ENCODE measurements at regions not wholly inside any gene's neighbourhood (a gene's known extent, or its start where the extent isn't known, plus 50 kb on each side); places are given as distances from the start of the nearest gene placed in this dataset.

DNA sequence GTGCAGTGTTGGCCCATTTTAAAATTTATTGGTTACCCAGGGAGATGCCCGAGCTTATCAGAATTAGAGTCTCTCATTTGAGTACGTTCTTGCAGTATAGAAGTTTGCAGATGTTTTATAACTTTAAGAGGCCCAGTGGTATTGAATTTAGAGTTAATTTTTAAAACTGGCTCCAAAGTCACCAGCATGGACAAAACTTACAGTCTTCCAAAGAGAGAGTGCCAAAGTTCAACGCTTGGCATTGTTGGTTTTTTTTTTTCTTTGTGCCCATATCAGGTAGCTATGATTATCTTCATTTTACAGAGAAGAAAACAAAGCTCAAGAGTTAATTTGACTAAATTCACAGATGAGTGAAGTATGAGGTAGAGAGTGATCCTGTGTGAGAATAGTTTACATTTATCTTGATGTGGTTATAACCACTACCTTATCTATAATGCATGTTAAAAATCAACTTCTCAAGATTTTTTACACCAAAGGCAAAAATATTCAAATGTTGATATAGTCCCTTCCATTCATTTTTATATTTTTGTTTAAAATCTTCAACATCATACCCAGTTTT, 273.7 kb upstream of the DMRT1 start:
- no peaks in the 10 kb centered on the region for H3K4me1 ChIP-seq (ENCODE audit: control insufficient read depth in 1 of 2, insufficient read depth in 1 of 2, low read depth in 1 of 2, low read length in 1 of 2)
- H3K9me3 ChIP-seq = no peaks in the 10 kb centered on the region
- H3K27ac ChIP-seq = no peak overlapping the region
- H3K4me3 ChIP-seq (ENCODE audit: low read depth in 1 of 2, low read length in 1 of 2) = no peak overlapping the region
- H3K27me3 ChIP-seq = no peaks in the 10 kb centered on the region
- TF ChIP-seq, protein P1, sequence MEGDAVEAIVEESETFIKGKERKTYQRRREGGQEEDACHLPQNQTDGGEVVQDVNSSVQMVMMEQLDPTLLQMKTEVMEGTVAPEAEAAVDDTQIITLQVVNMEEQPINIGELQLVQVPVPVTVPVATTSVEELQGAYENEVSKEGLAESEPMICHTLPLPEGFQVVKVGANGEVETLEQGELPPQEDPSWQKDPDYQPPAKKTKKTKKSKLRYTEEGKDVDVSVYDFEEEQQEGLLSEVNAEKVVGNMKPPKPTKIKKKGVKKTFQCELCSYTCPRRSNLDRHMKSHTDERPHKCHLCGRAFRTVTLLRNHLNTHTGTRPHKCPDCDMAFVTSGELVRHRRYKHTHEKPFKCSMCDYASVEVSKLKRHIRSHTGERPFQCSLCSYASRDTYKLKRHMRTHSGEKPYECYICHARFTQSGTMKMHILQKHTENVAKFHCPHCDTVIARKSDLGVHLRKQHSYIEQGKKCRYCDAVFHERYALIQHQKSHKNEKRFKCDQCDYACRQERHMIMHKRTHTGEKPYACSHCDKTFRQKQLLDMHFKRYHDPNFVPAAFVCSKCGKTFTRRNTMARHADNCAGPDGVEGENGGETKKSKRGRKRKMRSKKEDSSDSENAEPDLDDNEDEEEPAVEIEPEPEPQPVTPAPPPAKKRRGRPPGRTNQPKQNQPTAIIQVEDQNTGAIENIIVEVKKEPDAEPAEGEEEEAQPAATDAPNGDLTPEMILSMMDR (IDR thresholded peaks at IDR 0.05) = no peak
- no peaks in the 10 kb centered on the region for H3K36me3 ChIP-seq

DNA sequence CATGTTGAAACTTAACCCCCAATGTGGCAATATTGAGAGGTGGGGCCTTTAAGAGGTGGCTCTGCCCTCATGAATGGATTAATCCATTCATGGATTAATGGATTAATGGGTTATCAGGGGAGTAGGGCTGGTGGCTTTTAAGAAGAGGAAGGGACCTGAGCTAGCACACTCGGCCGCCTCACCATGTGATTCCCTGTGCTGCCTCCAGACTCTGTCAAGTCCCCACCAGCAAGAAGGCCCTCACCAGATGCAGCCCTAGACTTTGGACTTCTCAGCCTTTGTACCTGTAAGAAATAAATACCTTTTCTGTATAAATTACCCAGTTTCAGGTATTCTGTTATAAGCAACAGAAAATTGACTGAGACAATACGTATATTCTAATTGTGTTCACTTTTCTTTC, 272.2 kb upstream of the DMRT1 start:
- no peaks in the 10 kb centered on the region for H3K36me3 ChIP-seq
- H3K4me3 ChIP-seq (ENCODE audit: low read depth in 1 of 2, low read length in 1 of 2) = no peak overlapping the region
- TF ChIP-seq, protein P1 (IDR thresholded peaks at IDR 0.05) = no peak
- no peaks in the 10 kb centered on the region for H3K27me3 ChIP-seq
- no peaks in the 10 kb centered on the region for H3K4me1 ChIP-seq (ENCODE audit: control insufficient read depth in 1 of 2, insufficient read depth in 1 of 2, low read depth in 1 of 2, low read length in 1 of 2)
- no peaks in the 10 kb centered on the region for H3K9me3 ChIP-seq
- no peak overlapping the region for H3K27ac ChIP-seq

DNA sequence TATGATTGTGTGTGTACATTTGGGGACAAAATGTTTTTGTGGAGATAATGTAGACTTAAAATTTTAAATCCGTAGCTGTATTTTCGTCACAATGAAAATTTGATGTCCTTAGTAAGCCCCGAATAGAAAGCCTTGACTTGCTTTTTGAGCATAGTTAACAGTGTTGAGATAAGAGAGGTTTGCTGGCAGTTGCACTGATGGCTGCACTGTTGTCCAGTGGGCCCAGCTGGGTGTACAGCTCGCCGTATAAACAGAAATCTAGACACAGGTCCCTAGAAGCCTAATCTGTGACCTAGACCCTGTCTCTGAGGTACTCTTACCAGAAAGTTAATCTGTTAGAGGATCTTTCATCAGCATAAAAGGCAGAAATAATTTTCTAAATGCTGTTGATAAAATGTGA, 271.3 kb upstream of the DMRT1 start:
- TF ChIP-seq, protein P1 (IDR thresholded peaks at IDR 0.05) = no peak
- no peaks in the 10 kb centered on the region for H3K27me3 ChIP-seq
- H3K36me3 ChIP-seq = no peaks in the 10 kb centered on the region
- H3K4me3 ChIP-seq (ENCODE audit: low read depth in 1 of 2, low read length in 1 of 2) = no peak overlapping the region
- no peak overlapping the region for H3K27ac ChIP-seq
- H3K4me1 ChIP-seq (ENCODE audit: control insufficient read depth in 1 of 2, insufficient read depth in 1 of 2, low read depth in 1 of 2, low read length in 1 of 2) = no peaks in the 10 kb centered on the region
- H3K9me3 ChIP-seq = no peaks in the 10 kb centered on the region

DNA sequence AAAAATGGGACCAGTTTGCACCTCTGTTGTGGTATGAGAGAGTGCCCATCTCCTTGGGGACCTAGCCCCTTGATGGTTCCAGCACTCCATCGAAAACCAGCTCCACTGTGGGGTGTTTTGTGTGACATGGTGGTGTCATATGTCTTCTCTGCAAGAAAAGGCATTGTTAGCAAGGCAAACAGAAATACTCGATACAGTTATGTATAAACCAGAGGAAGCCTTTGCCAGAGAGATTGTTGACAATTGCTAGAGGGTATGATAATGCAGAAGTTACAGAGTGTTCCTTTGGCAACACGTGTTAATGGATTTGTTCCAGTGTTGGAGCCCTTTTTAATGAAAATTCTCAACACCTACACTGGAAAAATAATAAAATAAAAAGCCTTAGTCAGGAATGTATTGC, 270.4 kb upstream of the DMRT1 start:
- Histone ChIP-seq H3K4me3 (ENCODE audit: low read depth in 1 of 2, low read length in 1 of 2) (no peak overlapping the region), H3K4me1 (ENCODE audit: control insufficient read depth in 1 of 2, insufficient read depth in 1 of 2, low read depth in 1 of 2, low read length in 1 of 2) (no peaks in the 10 kb centered on the region), H3K27ac (no peak overlapping the region), H3K36me3 (no peaks in the 10 kb centered on the region), H3K9me3 (no peaks in the 10 kb centered on the region), H3K27me3 (no peaks in the 10 kb centered on the region)
- TF ChIP-seq, protein P1 (IDR thresholded peaks at IDR 0.05) = no peak

DNA sequence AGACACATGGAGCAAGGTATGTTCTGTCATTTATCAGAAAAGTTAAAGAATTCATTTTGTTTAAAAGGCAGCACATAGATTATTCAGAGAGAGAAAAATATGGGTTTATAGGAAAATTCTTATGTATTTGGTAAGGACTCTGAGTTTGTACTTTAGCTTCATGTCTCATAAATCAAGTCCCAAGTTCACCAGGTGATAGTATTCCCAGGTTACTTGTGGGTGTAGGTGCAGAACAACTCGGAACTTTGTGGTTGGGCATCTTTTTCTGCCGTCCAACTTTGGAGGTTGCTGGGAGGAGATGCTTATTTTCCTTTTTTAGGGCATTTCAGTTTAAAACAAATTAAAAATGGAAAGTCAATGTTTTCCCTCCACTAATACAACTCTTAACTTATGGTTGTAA, 269.8 kb upstream of the DMRT1 start:
- H3K4me1 ChIP-seq (ENCODE audit: control insufficient read depth in 1 of 2, insufficient read depth in 1 of 2, low read depth in 1 of 2, low read length in 1 of 2) = no peaks in the 10 kb centered on the region
- no peaks in the 10 kb centered on the region for H3K27me3 ChIP-seq
- TF ChIP-seq, protein P1 (IDR thresholded peaks at IDR 0.05) = no peak
- no peaks in the 10 kb centered on the region for H3K9me3 ChIP-seq
- H3K27ac ChIP-seq = no peak overlapping the region
- no peak overlapping the region for H3K4me3 ChIP-seq (ENCODE audit: low read depth in 1 of 2, low read length in 1 of 2)
- no peaks in the 10 kb centered on the region for H3K36me3 ChIP-seq
